ENCODE measurements at regions not wholly inside any gene's neighbourhood (a gene's known extent, or its start where the extent isn't known, plus 50 kb on each side); places are given as distances from the start of the nearest gene placed in this dataset.

DNA sequence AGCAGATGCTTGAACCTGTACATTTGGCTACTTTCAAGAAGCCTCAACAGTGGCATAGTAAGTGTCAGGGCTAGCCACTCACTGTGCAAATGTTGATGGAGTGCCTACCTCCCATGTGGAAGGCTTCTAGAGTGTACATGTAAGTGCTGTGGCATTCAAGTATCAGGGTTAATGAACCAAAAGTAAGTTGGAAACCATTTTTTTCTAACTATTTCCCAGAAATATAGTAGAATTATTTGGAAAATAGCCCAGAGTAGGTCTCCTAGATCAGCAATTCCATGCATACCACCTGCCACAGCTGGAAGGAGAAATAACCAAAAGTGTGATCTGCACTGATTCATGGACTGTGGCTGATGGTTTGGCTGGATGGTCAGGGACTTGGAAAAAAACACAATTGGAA lies 53.3 kb downstream of the FOXD1 start:
- DNase-seq (ENCODE audit: low spot score): no peak

DNA sequence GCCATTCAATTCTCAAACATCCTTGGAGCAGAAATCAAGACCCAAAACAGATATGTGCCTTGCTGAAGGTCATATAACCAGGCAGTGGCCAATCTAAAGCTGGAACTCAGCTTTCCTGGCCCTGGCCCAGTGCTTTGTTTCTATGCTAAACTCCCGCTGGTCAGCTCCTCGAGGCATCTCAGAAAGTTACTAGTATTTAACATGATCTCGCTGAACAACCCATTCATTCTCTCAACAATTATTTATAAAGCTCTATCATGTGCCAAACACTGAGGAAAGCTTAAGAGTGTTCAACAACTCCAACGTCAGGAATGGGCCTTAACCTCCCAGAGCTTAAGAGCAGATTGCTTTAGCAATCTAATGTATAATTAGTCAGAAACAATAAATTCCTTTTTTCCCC lies 54.0 kb downstream of the FOXD1 start:
- DNase-seq (ENCODE audit: low spot score): no peak

DNA sequence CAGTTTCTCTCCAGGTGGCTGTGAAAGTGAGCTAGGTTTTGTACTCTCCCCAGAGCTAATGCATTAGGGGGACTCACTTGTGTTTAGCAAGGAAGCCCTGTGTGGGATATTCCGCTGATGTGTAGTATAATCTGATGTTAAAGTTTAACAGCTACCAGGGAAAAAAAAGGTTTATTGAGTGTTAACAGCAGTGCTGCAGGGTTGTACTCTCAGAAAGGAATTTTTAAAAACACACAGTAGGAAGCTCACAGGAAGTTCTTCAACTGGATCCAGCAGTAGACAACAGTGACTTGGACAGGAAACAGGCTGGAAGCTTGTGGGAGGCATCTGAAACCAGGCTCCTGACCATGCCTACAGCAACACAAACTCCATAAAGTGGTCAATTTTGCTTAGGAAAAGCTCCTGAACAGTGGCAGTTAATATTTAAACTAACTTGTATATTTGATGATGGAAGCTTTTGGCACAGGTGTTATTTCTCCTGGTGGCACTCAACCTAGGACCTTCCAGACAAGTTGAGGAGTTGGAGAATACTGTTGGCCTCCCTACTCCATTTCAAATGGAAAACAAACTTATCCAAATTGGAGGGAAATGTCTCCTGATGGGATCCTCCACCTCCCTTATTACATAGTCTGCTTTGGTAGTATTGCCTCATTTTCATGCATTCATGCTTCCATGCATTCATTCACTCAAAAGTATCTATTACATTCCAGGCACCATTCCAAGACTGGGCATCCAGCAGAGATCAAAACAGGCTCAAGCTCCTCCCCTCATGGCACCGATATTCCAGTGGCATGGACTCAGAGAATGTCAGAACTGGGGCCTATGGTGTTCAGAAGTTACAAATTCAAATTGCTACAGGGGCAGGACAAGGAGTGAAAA lies 54.7 kb downstream of the FOXD1 start:
- DNase-seq (ENCODE audit: low spot score): no peak

DNA sequence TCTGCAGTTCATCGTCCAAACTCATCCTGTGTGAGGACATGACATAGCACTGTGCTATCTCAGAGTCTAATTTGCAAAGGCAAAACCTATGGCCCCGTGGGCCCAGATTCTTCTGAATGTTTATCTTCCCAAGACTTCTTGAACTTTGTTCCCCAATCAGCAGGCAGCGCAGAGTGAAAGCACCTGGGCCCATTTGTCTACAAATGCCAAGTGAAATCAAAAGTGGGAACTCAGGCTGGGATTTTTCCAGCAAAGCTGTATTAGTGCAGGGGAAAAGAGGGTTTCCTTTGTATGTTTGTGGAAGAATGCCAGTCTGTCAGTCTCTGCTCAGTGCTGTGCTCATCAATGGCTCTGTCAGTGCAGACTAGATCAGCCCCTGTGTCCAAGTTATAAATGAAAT lies 55.8 kb downstream of the FOXD1 start:
- DNase-seq (ENCODE audit: low spot score): no peak

DNA sequence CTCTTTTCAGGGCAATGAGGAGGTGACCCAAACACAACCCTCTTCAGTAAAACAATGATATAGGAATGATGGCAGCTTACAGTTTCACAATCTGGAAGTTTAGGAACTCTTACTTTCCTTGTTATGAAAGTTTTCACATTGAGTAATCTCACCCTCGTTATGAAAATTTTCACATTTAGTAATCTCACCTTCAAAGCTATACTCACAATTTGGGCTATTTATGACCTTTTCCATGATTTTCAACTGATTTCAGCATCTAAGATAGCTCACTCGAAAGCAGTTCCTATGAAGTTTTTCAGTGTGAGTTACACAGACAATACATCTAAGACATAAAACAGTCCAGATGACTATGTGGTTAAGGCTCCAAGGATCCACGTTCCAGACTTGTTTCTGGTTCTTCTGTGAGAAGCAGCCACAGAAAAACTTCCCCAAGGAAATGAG lies 57.1 kb downstream of the FOXD1 start:
- no peak for DNase-seq (ENCODE audit: low spot score)

DNA sequence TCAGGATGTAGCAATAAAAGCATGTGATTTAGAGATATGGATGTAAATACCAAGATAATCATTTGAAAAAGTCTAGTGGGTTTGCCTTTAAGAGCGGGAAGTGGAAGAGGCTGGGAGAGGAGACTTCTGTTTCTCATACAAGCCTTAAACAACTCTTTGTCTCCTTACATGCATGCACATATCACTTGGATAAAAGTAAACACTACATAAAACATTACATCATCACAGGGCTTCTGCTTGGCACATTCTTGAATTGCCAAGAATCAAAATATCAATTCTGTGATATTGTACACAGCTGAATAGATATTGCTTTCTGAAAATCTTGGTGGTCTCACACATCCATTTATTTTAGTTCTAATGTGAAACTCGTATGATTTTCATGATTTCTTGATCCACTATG lies 57.6 kb downstream of the FOXD1 start:
- DNase-seq (ENCODE audit: low spot score): no peak

DNA sequence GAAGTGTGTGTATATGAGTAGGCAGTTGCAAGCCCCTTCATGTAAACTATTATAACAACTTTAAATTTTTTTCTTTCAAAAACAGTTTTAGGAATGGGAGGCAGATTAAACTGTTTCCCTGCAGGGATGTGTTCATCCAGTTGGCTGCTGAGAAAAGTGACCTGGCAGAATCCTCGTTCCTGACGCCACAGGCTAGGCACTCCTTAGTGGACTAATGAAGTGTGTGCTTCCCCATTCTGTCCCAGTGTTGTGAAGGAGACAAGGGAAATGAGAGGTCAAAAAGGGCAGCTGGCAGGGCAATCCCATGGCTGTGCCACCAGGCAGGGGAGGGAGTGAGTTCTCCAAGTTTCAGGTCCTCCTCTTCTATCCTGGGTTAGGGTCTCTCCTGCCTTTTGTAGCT lies 59.8 kb downstream of the FOXD1 start:
- no peak for DNase-seq (ENCODE audit: low spot score)

DNA sequence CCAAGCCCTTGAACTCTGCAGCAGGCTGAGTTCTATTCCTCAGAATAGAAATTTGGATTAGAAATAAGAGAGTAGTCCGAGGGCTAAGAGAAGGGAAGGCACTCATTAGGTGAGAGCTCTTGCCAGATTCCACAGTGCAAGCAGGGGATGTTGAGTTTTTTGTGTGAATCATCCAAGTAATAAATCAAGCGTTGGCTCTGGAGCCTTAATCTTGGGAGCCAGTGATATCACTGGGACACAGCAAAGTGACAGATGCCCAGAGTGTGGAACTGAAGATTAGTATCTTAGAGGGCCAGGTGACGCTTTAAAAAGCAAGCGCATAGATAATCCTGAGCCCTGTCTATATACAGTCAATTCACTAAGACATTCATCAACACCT lies 60.3 kb downstream of the FOXD1 start:
- DNase-seq (ENCODE audit: low spot score): no peak

DNA sequence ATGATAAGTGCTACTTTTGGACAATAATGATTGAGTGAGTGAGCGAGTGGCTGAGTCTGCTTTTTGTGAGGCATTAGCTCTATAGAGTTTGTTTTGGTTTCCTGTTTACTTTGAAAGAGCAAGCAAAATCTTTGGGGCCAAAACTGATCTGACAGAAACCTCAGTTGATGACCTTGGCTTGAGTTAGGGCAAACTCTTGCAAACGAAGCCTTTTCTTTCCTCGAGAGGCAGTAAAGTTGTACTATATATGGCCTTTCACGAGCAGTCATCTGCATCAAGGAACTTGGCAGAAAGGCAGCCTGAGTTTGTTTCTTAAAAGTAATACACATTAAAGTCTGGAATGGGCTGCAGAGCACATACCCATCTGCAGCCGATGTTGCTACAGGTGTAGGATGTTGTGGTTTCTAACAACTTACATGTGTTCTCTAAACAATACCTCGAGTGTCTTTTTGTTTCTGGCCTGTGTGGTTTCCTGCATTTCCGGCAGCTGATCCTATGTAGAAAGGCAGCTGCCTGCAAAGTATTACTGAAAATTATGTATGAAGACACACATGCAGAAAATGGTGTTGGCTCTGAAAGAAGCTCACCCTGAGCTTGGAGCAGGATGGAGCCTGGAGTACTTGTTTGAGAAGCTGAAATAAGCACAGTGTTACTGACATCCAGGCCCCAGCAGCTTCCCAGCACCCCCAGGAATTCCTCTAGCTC lies 60.8 kb downstream of the FOXD1 start:
- DNase-seq (ENCODE audit: low spot score): no peak

DNA sequence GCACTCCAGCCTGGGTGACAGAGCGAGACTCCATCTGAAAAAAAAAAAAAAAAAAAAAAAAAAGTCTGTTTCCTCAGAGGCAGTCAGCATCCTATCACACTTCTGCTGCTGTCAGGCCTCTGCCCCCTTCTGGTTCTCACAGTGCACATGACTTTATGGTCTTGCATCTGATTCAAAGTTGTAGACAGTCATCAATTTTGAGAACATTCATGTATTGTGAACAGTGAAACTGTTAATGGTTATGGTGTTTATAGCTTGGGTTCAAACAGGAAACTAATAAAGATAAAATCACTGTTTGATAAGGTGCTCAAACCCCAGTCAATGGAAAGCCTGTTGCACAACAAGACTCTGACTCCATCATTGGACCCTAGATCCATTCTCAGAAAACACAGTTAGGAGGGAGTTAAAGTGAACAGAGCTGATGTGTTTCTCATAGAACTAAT lies 61.4 kb downstream of the FOXD1 start:
- no peak for DNase-seq (ENCODE audit: low spot score)

DNA sequence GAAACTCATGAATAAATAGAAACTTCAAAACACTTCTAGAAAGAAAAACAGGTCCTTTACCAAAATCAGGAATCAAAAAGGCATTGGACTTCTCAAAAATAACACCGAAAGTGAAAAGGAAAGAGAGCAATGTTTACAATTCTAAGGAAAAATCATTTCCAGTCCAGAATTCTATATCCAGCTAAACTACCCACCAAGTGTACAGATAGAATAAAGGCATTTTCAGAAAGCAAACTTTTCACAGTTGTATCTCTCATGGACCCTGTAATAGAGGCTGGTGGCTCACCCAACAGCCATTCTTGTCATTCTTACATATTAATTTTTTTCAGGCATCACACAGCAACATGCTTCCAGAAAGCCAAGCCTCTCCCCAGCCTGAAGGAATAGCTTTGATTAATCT lies 63.7 kb downstream of the FOXD1 start:
- DNase-seq (ENCODE audit: low spot score): no peak

DNA sequence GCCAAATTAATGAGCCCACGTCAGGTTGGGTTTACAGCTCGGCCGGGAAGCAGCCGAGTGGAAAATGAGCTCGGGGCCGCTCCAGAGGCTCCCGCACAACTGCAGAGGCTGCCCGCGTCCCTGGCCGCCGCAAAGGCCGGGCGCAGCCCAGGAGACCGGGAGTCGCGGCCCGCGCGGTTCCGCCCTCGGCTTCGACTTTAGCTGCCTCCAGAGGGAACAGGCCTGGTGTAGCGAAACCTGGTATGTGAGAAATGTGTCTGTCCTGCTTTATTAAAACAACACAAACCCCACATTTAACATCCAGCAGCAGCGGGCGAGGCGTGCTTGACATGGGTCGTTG lies 66.2 kb downstream of the FOXD1 start:
- DNase-seq (ENCODE audit: low spot score): no peak

DNA sequence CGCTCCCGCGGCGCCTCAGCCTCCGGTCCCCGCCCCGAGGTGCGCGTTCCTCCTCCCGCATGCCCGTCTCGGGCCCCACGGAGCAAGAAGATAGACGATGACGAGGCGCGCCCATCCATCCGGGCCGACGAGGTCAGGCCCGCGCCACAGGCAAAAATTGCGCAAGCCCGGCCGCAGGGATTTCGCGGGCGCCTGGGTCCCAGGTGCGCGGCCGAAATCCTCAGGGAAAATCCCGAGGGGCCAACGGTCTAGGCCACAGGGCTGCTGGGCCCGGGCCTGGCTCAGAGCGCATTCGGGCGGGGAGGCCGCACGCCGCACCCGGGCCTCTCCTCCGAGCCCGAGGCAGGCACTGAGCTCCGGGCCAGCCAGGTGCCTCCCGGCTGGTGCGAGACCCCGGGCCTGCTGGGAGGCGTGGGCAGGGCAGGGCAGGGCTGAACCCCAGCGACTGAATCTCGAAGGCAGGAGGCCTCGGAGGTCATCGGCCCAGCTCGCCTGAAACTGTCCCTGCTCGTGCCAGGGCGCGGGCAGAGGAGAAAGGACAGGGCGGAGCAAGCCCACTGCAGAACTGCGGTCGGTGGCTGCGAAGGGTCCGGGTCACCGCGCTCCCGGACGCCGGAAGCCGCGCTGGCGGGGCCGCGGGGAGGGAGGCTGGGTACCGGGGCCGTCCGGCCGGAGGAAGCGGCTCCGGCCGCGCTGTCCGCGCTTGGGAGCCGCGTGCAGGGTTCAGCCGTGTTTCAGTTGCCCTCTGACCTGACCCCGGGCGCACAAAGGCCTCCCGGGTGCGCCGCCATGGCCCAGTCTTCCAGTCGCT lies 66.8 kb downstream of the FOXD1 start:
- no peak for DNase-seq (ENCODE audit: low spot score)

DNA sequence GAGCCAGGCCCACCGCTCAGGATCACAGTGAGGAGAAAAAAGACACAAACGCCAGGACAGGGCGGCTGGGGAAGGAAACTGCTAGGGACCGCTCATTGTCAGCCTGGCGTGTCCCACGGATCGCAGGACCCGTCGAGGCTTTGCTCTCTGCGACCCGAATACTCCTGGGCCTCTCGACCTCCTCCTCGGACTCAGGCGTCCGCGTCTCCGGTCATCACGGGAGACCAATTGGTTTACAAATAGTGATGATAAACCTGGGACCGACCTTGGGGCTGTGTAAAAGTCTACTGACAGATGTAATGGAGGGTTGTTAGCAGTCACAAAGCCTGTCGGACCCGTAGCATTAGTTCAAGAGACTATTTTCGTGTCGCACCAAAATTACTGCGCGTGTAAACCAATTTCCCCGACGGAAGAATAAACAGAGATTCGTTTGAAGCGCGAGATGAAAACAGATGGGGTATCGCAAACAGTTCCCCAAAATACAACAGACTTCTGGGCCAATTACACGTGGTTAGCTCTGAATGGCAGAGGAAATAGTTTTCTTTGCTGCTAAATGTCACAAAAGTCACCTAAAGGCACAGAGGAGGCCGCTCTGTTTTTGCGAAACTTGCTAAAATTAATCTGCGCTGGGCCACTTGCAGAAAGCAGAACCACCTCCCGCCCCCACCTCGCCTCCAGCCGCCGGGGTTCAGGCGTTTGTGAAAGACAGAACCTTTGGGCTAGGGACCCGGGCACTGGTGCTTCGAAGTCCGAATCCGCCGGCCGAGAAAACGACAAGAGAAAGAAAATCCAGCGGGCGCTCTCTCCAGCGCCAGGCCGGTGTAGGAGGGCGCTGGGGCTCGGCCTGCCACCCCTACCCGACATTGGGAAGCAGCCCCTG lies 67.6 kb downstream of the FOXD1 start:
- DNase-seq (ENCODE audit: low spot score): no peak

DNA sequence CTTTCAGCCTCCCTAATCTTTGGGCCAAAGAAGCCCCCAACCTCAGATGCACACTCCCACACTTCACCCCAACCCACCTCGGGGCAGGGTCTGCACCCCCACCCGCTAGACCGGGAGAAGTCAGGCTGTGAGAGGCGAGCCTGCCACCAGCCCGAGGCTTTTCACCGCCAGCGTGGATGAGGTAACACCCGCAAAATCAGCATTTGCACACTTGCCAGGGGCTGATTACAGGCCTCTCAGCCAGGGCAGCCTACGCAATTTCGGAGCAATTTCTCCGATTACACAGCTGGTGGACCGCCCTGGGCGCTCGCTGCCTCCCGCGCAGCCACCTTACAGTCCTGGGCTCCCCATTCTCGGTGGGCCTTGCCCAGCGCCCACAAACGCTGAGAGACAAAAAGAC lies 68.5 kb downstream of the FOXD1 start:
- DNase-seq (ENCODE audit: low spot score): no peak

DNA sequence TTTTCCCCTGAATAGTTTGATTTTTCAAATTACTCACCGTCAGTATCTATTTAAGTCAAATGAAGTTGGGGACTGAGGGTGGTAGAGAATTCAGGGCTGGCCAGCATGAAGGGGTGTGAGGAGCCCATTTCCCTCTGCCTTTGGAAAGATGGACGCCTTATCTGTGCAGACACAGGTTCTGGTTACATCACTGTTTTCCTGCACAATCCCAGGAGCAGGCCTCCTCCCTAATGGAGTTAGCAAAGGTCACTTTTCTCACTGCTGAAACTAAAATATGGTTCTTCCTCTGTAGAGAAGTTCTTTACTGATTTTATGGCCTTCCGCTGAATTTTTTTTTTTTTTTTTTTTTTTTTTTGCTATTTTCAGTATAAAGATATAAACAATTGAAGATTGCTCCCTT lies 69.1 kb downstream of the FOXD1 start:
- DNase-seq (ENCODE audit: low spot score): no peak

DNA sequence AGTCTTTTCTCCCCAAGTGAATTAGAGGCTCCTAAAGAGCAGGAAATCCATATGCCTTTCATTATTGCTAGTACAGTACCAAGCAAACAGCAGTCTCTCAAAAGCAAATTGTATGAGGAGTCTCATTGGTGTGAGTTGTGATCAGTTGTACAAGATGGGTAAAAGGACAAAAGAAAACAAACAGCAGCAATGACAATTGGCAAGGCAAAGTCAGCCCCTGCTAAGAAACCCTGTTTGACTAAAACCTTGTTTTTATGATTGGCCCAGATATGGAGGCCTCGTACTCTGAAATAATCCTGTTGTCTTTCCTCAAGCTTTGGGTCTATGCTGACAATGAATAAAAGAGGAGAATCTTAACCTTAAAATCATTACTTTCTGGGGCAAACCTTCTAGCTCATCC lies 69.8 kb downstream of the FOXD1 start:
- no peak for DNase-seq (ENCODE audit: low spot score)

DNA sequence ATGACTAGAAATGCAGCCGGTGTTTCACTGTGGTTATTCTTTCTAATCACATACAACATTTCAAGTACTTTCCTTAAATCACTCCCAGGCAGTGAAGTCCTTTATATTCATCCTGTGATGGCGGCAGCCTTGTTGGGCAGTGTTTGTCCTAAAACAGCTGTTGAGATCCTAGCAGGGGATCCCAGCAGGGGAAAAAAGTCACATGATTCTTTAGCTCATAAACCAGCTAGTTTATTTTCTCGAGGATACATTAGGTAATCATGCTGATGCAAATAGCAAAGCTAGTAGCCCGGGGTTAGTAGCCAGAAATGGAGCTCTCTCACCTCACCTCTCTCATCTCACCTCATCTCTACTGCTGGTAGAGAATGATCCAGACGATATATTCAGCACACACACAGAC lies 70.5 kb downstream of the FOXD1 start:
- DNase-seq (ENCODE audit: low spot score): no peak

DNA sequence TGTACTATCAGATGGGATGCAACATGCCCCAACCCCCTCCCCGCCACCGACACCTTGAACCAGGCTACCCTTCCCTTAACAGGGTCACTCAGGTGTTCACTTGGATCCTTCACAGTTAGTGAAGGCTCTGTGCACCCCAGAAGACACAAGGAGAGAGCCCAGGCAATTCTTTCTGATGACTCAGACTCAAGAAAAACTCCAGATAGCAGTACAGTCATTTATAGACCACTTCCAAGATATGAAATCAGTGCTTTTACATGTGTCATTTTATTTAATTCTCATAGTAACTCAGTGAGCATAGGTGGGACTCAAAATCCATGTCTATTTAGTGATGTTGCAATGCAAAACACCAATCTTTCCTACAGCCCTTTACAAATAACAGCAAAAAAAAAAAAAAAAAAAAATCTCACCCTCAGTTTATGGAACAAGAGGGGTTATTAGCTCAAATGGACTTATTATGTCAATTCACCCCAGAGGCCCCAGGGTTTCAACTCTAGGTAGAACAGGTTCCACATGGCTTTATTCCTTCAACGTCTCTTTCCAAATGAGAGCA lies 71.9 kb downstream of the FOXD1 start:
- no peak for DNase-seq (ENCODE audit: low spot score)

DNA sequence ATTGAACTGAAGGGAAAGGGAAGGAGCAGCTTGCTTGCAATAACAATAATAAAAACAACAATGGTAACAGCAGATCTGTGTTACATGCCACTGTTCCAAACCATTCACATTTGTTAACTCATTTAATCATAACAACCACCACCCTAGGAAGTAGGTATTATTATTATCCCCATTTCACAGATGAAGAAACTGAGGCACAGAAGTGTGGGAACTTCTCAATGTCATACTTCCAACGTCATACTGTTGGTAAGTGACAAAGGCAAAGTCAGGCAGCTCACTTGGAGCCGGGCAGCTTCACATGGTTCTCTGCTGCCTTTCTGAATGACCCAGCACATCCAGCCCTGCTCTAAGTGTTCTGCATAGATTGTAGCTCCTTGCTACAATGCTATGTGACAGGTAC lies 72.6 kb downstream of the FOXD1 start:
- no peak for DNase-seq (ENCODE audit: low spot score)

DNA sequence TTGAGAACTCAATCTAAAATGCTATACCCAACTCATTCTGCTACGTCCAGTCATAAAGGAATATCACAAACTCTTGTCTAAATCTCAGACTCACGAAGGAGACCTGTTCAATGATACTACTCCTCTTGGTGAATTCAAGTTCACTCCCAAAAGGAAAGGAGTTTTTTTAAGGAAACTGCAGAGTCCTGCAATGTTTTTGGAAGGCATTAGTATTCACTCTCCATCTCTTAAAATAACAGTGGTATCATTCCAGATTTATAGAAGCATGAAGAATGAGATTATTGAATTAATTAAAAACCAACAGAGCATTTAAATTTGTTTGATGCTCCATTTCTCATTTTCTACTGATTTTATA lies 73.4 kb downstream of the FOXD1 start:
- DNase-seq (ENCODE audit: low spot score): no peak
